GM12878 (cell line): ENCODE measurements at regions not wholly inside any gene's neighbourhood (a gene's known extent, or its start where the extent isn't known, plus 50 kb on each side); places are given as distances from the start of the nearest gene placed in this dataset.

Experiments used
- CHD1 ChIP-seq: IDR thresholded peaks from 2 replicates; pipeline ENCODE4 v1.6.1; 2012; ENCODE audit warnings: low read depth, low read length, improper control_type of control experiment
- FOXK2 ChIP-seq: fragments of 450-650 bp; IDR thresholded peaks from 2 replicates; pipeline ENCODE4 v1.6.1; 2017; ENCODE audit warnings: mild to moderate bottlenecking, moderate library complexity
- HDAC6 ChIP-seq: fragments of 200-600 bp; sonication (generic); IDR thresholded peaks from one replicate; pipeline ENCODE4 v1.8.0; 2017; ENCODE audit warnings: antibody characterized with exemption; ENCODE audit not compliant: unreplicated experiment
- SREBF2 ChIP-seq: IDR thresholded peaks from 2 replicates; pipeline ENCODE4 v1.6.1; 2012; ENCODE audit warnings: mild to moderate bottlenecking, low read length
- TF ChIP-seq, protein P1 (sequence below): fragments of 450-650 bp; IDR thresholded peaks from 2 replicates; pipeline ENCODE4 v1.6.1; 2018; ENCODE audit warnings: borderline replicate concordance, mild to moderate bottlenecking; ENCODE audit not compliant: partially characterized antibody
- TF ChIP-seq, protein P2 (sequence below): IDR thresholded peaks from 2 replicates; pipeline ENCODE4 v1.6.1; 2011; ENCODE audit warnings: borderline replicate concordance, low read depth, mild to moderate bottlenecking, moderate library complexity, low read length; ENCODE audit not compliant: insufficient read depth, poor library complexity, severe bottlenecking
- TF ChIP-seq, protein P3 (sequence below): fragments of 450-650 bp; IDR thresholded peaks from 2 replicates; pipeline ENCODE4 v1.6.1; 2017; ENCODE audit warnings: antibody characterized with exemption, mild to moderate bottlenecking, moderate library complexity

DNA sequence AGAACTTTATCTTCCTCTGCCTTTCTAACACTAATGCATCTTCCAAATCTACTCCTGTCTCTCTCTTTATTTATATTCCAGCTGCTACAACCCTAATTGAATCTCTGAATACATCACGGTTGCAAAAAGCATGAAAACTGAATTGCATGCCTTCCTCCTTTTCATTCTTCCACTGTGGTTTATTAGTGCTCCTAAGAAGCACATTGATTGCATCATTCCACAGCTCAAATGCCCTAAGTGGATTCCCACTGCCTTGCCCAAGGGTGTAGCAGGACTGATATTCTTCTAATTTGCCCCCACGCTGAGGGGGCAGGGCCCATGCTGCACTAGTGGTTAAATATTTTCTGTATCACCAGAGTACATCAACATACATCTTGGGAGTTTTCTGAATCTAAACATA, 640.8 kb downstream of the EFNB2 start (continued):
- TF ChIP-seq, protein P1, sequence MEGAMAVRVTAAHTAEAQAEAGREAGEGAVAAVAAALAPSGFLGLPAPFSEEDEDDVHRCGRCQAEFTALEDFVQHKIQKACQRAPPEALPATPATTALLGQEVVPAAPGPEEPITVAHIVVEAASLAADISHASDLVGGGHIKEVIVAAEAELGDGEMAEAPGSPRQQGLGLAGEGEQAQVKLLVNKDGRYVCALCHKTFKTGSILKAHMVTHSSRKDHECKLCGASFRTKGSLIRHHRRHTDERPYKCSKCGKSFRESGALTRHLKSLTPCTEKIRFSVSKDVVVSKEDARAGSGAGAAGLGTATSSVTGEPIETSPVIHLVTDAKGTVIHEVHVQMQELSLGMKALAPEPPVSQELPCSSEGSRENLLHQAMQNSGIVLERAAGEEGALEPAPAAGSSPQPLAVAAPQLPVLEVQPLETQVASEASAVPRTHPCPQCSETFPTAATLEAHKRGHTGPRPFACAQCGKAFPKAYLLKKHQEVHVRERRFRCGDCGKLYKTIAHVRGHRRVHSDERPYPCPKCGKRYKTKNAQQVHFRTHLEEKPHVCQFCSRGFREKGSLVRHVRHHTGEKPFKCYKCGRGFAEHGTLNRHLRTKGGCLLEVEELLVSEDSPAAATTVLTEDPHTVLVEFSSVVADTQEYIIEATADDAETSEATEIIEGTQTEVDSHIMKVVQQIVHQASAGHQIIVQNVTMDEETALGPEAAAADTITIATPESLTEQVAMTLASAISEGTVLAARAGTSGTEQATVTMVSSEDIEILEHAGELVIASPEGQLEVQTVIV = no peak
- TF ChIP-seq CHD1 = no peak
- no peak for TF ChIP-seq HDAC6
- TF ChIP-seq, protein P2, sequence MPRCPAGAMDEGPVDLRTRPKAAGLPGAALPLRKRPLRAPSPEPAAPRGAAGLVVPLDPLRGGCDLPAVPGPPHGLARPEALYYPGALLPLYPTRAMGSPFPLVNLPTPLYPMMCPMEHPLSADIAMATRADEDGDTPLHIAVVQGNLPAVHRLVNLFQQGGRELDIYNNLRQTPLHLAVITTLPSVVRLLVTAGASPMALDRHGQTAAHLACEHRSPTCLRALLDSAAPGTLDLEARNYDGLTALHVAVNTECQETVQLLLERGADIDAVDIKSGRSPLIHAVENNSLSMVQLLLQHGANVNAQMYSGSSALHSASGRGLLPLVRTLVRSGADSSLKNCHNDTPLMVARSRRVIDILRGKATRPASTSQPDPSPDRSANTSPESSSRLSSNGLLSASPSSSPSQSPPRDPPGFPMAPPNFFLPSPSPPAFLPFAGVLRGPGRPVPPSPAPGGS = no peak
- no peak for TF ChIP-seq FOXK2
- no peak for TF ChIP-seq SREBF2
- TF ChIP-seq, protein P3, sequence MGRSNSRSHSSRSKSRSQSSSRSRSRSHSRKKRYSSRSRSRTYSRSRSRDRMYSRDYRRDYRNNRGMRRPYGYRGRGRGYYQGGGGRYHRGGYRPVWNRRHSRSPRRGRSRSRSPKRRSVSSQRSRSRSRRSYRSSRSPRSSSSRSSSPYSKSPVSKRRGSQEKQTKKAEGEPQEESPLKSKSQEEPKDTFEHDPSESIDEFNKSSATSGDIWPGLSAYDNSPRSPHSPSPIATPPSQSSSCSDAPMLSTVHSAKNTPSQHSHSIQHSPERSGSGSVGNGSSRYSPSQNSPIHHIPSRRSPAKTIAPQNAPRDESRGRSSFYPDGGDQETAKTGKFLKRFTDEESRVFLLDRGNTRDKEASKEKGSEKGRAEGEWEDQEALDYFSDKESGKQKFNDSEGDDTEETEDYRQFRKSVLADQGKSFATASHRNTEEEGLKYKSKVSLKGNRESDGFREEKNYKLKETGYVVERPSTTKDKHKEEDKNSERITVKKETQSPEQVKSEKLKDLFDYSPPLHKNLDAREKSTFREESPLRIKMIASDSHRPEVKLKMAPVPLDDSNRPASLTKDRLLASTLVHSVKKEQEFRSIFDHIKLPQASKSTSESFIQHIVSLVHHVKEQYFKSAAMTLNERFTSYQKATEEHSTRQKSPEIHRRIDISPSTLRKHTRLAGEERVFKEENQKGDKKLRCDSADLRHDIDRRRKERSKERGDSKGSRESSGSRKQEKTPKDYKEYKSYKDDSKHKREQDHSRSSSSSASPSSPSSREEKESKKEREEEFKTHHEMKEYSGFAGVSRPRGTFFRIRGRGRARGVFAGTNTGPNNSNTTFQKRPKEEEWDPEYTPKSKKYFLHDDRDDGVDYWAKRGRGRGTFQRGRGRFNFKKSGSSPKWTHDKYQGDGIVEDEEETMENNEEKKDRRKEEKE = no peak
